DMS79 (cell line): ENCODE measurements at regions not wholly inside any gene's neighbourhood (a gene's known extent, or its start where the extent isn't known, plus 50 kb on each side); places are given as distances from the start of the nearest gene placed in this dataset.
"Not testable (repeated sequence)": the region's sequence is repeated elsewhere in the genome, so short reads cannot be mapped to it uniquely, and the experiment has no call there.

Experiments
- DNase-seq: peaks from one replicate; lab custom pipeline; 2025; lab: John Stamatoyannopoulos, UW

GRCh38 chr1:146324463-146324862, 95.6 kb upstream of the NOTCH2NLA start:
- DNase-seq, result not testable (repeated sequence)

GRCh38 chr1:146323302-146323701, 94.5 kb upstream of the NOTCH2NLA start:
- not testable (repeated sequence) for DNase-seq

GRCh38 chr1:146322893-146323292, 94.1 kb upstream of the NOTCH2NLA start:
- not testable (repeated sequence) for DNase-seq

- DNase-seq, result not testable (repeated sequence)
Measured at GRCh38 chr1:146318715-146319114, 89.9 kb upstream of the NOTCH2NLA start.

GRCh38 chr1:146317785-146318184, 89.0 kb upstream of the NOTCH2NLA start:
- DNase-seq, result not testable (repeated sequence)

GRCh38 chr1:146314449-146315246, 85.8 kb upstream of the NOTCH2NLA start:
- DNase-seq, result not testable (repeated sequence)

- not testable (repeated sequence) for DNase-seq
Measured at GRCh38 chr1:146310579-146310978, 81.8 kb upstream of the NOTCH2NLA start.

GRCh38 chr1:146309427-146309826, 80.6 kb upstream of the NOTCH2NLA start:
- not testable (repeated sequence) for DNase-seq

- not testable (repeated sequence) for DNase-seq
Measured at GRCh38 chr1:146308892-146309291, 80.1 kb upstream of the NOTCH2NLA start.

GRCh38 chr1:146308152-146308551, 79.3 kb upstream of the NOTCH2NLA start:
- not testable (repeated sequence) for DNase-seq

GRCh38 chr1:146307632-146308031, 78.8 kb upstream of the NOTCH2NLA start:
- not testable (repeated sequence) for DNase-seq

- DNase-seq, result not testable (repeated sequence)
Measured at GRCh38 chr1:146306651-146307050, 77.8 kb upstream of the NOTCH2NLA start.

GRCh38 chr1:146305442-146305841, 76.6 kb upstream of the NOTCH2NLA start:
- DNase-seq, result not testable (repeated sequence)

- DNase-seq, result not testable (repeated sequence)
Measured at GRCh38 chr1:146298575-146298897, 69.7 kb upstream of the NOTCH2NLA start.

- DNase-seq, result not testable (repeated sequence)
Measured at GRCh38 chr1:146297781-146298574, 69.2 kb upstream of the NOTCH2NLA start.

- DNase-seq, result not testable (repeated sequence)
Measured at GRCh38 chr1:146292940-146293936, 64.4 kb upstream of the NOTCH2NLA start.

- DNase-seq, result not testable (repeated sequence)
Measured at GRCh38 chr1:146292424-146292823, 63.6 kb upstream of the NOTCH2NLA start.

GRCh38 chr1:146287881-146288280, 59.1 kb upstream of the NOTCH2NLA start:
- not testable (repeated sequence) for DNase-seq

GRCh38 chr1:146284760-146285159, 55.9 kb upstream of the NOTCH2NLA start:
- DNase-seq, result not testable (repeated sequence)

GRCh38 chr1:146283527-146283880, 54.7 kb upstream of the NOTCH2NLA start:
- not testable (repeated sequence) for DNase-seq

- not testable (repeated sequence) for DNase-seq
Measured at GRCh38 chr1:146282807-146283526, 54.1 kb upstream of the NOTCH2NLA start.
